Immature natural killer cell (primary cell): ENCODE measurements at regions not wholly inside any gene's neighbourhood (a gene's known extent, or its start where the extent isn't known, plus 50 kb on each side); places are given as distances from the start of the nearest gene placed in this dataset.

Source experiments
- DNase-seq, 3 donors: peaks; one replicate each; pipeline ENCODE4 v3.0.0; 2022; ENCODE audit warnings: mixed read lengths in 1 of 3
- H3K27ac Mint-ChIP-seq, 6 donors: one replicate each; pipeline ENCODE4 v1.8.0; 2020; ENCODE audit warnings: mixed read lengths in 6 of 6, mild to moderate bottlenecking in 5 of 6, inconsistent platforms in 4 of 6, moderate library complexity in 3 of 6
- H3K27me3 Mint-ChIP-seq, 3 donors: one replicate each; pipeline ENCODE4 v1.8.0; 2020 to 2021; ENCODE audit warnings: low read depth in 3 of 3, mild to moderate bottlenecking in 3 of 3, mixed read lengths in 3 of 3, moderate library complexity in 3 of 3, inconsistent platforms in 1 of 3
- H3K36me3 Mint-ChIP-seq, 3 donors: one replicate each; pipeline ENCODE4 v1.8.0; 2020; ENCODE audit warnings: mixed read lengths in 3 of 3, inconsistent platforms in 2 of 3, mild to moderate bottlenecking in 2 of 3
- H3K4me1 Mint-ChIP-seq, 2 donors: one replicate each; pipeline ENCODE4 v1.8.0; 2020; ENCODE audit warnings: inconsistent platforms in 2 of 2, mild to moderate bottlenecking in 2 of 2, mixed read lengths in 2 of 2, moderate library complexity in 1 of 2
- H3K4me3 Mint-ChIP-seq, 5 donors: one replicate each; pipeline ENCODE4 v1.8.0; 2020; ENCODE audit warnings: mild to moderate bottlenecking in 5 of 5, mixed read lengths in 5 of 5, inconsistent platforms in 3 of 5, moderate library complexity in 3 of 5
- H3K9me3 Mint-ChIP-seq, 6 donors: one replicate each; pipeline ENCODE4 v1.8.0; 2020; ENCODE audit warnings: mild to moderate bottlenecking in 6 of 6, mixed read lengths in 6 of 6, inconsistent platforms in 4 of 6, moderate library complexity in 3 of 6

DNA sequence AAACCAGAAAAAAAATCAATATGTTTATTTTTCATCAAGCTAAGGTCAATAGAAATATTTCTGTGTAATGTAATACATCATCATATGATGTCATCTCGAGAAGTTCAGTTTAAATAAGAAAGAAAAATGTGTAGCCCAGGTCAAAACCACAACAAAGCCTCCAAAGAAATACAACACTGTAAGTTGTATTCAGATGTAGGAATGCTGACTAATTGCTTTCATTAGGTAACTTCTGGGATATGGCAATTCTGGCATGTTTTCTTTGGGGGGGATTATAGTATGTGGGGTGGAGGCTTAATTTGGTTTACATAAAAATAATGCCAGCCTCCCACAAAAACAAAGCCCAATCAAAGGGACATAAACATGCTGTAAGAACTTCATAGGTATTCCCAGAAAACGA lies 881.8 kb upstream of the CITED2 start:
- Mint-ChIP-seq H3K4me1 (no peaks in the 10 kb centered on the region), H3K27ac (no peak overlapping the region)

DNA sequence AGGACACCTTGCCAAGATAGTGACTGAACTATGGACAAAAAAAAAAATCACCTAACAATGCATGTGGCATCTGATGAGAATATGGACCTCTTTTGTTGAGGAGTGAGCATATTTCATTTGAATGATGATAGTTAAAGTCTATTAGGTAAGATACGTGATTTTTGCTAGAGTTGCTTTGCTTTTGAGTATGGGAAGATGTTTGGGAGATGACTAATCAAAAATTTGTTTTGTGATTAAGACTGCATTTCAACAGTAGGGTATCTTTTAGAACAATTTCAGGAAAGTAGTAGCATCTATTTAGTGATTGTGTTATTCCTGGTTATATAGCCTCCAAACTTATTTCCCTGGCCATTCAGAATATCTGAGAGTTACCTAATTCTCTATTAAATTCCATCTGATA lies 878.6 kb upstream of the CITED2 start:
- H3K27me3 Mint-ChIP-seq, result peaks cover 0 to 4% (median 1%) of the 10 kb centered on the region in 3 donors
- no peaks in the 10 kb centered on the region for H3K36me3 Mint-ChIP-seq
- no peak for DNase-seq
- H3K4me1 Mint-ChIP-seq, result no peaks in the 10 kb centered on the region
- no peak overlapping the region for H3K27ac Mint-ChIP-seq
- H3K4me3 Mint-ChIP-seq, result no peak overlapping the region
- H3K9me3 Mint-ChIP-seq, result peaks cover 0 to 2% (median 0%) of the 10 kb centered on the region in 6 donors

More for the DNA sequence above, 881.8 kb upstream of the CITED2 start:
- Mint-ChIP-seq H3K4me3 (no peak overlapping the region), H3K27me3 (peaks cover 0 to 4% (median 1%) of the 10 kb centered on the region in 3 donors), H3K9me3 (peaks cover 0 to 11% (median 0%) of the 10 kb centered on the region in 6 donors), H3K36me3 (no peaks in the 10 kb centered on the region)
- no peak for DNase-seq

DNA sequence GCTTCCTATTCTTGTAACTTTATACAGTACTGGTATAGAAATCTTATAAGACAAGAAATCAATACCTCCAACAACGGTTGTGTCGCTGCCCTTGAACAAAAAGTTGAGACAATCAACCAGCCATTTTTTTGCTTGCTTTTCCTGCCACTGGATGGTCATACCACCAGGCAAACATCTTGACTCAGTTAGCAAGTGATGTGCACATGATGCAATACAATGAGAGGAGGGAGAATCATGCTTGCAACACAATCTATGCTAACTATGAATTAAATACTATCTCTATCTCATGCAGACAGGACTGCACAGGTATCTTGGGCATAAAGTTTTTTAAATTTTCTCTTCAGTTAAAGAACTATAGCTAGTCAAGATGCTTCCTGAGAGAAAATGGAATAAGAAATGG lies 877.7 kb upstream of the CITED2 start:
- Mint-ChIP-seq H3K27me3 (peaks cover 0 to 4% (median 1%) of the 10 kb centered on the region in 3 donors), H3K27ac (no peak overlapping the region), H3K36me3 (no peaks in the 10 kb centered on the region), H3K9me3 (peaks cover 0 to 2% (median 0%) of the 10 kb centered on the region in 6 donors), H3K4me1 (no peaks in the 10 kb centered on the region), H3K4me3 (no peak overlapping the region)
- no peak for DNase-seq

DNA sequence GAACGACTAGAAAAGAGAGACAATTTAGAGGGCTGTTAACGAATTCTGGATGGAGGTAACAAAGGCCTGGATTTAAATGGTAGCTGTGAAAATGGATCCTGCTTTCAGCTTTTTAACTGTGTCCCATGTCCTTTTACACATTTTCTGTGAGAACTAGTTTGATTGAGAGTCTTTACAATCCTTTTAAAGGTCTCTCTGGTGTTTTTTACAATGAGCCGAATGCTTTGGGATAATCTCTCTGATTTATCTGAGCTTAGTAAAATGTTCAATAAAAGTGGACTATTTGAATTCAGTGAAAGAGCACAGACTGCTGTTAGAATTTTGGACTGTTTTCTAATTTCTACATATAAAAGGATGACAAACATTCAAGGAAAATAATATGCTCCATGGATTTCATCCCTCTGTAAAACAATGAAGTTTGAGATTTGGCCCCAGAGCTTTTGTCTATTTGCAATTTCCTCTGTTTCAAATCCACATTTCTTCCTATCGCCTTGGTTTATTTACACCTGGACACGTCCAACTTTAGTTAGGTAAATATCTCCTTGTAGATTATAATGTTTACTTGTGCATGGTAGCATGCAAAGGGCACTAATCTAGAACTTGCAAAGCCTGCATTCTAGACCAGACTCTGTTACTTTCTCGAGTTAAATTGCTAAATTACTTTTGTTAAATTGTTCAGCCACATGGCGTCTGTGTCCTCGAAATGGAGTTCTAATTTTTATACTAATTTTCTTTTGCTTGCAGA lies 871.0 kb upstream of the CITED2 start:
- Mint-ChIP-seq H3K9me3 (no peaks in the 10 kb centered on the region), H3K4me3 (no peak overlapping the region), H3K27me3 (no peaks in the 10 kb centered on the region), H3K27ac (no peak overlapping the region), H3K36me3 (no peaks in the 10 kb centered on the region), H3K4me1 (no peaks in the 10 kb centered on the region)
- DNase-seq, result no peak

DNA sequence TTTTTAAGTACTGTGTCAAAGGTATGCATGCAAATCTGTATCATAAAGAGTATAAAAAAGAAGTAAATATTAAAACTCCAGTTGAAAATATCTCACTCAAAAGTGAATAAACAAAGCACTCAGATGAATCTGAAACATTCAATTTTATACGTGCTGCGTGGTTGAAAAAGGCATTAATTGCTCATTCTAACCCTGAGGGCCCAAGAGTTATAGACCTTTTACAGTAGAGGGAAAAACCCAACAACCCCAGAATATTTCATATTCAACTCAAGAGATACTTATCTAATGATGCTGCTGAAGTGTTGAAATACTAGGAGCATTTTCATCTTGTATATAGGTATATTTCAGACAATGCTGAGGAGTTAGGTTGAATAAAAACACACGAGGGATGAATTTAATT lies 862.8 kb upstream of the CITED2 start:
- H3K4me1 Mint-ChIP-seq, result no peaks in the 10 kb centered on the region
- no peak overlapping the region for H3K4me3 Mint-ChIP-seq
- no peaks in the 10 kb centered on the region for H3K36me3 Mint-ChIP-seq
- no peak overlapping the region for H3K27ac Mint-ChIP-seq
- H3K27me3 Mint-ChIP-seq, result peaks cover 0 to 2% (median 0%) of the 10 kb centered on the region in 3 donors
- H3K9me3 Mint-ChIP-seq, result peaks cover 5 to 13% (median 7%) of the 10 kb centered on the region in 6 donors
- DNase-seq, result no peak

DNA sequence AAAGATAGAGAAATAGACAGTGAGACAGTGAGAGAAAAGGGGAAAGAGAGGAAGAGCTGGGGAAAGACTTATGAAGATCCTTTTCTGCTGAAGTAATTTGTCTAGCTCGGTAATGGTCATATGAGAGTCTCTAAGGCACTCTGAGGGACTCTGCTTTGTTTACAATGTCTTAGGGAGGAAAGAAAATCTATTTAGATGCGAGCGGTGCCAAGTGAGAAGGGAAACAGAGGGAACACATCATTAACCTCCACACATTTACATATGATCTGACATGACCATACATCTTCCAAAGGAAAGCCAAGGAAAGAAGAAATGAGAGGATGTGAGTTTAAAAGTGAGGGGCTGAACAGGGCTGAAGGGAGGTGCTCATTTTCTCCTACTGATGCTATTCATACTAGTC lies 862.3 kb upstream of the CITED2 start:
- DNase-seq, result no peak
- peaks cover 5 to 13% (median 7%) of the 10 kb centered on the region in 6 donors for H3K9me3 Mint-ChIP-seq
- no peak overlapping the region for H3K4me3 Mint-ChIP-seq
- no peak overlapping the region for H3K27ac Mint-ChIP-seq
- H3K27me3 Mint-ChIP-seq, result peaks cover 0 to 2% (median 0%) of the 10 kb centered on the region in 3 donors
- H3K4me1 Mint-ChIP-seq, result no peaks in the 10 kb centered on the region
- H3K36me3 Mint-ChIP-seq, result no peaks in the 10 kb centered on the region

DNA sequence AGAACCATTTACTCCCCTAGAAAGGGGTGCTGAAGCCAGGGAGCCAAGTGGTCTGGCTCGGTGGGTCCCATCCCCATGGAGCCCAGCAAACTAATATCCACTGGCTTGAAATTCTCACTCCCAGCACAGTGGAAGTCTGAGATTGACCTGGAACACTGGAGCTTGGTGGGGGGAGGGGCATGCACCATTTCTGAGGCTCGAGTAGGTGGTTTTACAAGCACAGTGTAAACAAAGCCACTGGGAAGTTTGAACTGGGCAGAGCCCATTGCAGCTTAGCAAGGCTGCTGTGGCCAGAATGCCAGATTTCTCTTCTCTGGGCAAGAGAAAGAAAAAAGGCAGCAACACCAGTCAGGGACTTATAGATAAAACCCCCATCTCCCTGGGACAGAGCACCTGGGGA lies 855.8 kb upstream of the CITED2 start:
- Mint-ChIP-seq H3K36me3 (peaks cover 0 to 5% (median 4%) of the 10 kb centered on the region in 3 donors), H3K27ac (no peak overlapping the region), H3K4me1 (no peaks in the 10 kb centered on the region), H3K4me3 (no peak overlapping the region), H3K27me3 (peaks cover 0 to 2% (median 0%) of the 10 kb centered on the region in 3 donors), H3K9me3 (peaks cover 5 to 22% (median 12%) of the 10 kb centered on the region in 6 donors)
- DNase-seq, result no peak

DNA sequence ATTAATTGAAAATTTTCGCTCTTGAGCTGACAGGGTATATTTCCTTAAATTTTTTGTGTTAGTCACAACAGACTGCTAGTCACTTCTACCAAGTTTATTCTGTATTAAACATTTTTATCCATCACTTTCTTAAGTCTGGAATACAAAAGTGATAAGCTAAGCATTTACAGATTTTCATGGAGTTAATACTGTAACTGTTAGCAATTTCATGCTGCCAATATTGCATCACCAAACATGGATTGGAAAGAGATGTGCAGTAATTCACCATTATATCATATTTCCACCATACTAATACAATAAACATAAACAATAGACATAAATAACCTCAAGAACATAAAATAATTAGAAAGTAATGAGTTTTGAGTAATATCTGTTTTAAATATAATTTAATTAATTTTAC lies 854.0 kb upstream of the CITED2 start:
- H3K27ac Mint-ChIP-seq, result no peak overlapping the region
- H3K4me3 Mint-ChIP-seq, result no peak overlapping the region
- H3K9me3 Mint-ChIP-seq, result peaks cover 5 to 23% (median 8%) of the 10 kb centered on the region in 6 donors
- H3K27me3 Mint-ChIP-seq, result peaks cover 0 to 3% (median 0%) of the 10 kb centered on the region in 3 donors
- H3K4me1 Mint-ChIP-seq, result no peaks in the 10 kb centered on the region
- no peak for DNase-seq
- peaks cover 0 to 5% (median 4%) of the 10 kb centered on the region in 3 donors for H3K36me3 Mint-ChIP-seq

DNA sequence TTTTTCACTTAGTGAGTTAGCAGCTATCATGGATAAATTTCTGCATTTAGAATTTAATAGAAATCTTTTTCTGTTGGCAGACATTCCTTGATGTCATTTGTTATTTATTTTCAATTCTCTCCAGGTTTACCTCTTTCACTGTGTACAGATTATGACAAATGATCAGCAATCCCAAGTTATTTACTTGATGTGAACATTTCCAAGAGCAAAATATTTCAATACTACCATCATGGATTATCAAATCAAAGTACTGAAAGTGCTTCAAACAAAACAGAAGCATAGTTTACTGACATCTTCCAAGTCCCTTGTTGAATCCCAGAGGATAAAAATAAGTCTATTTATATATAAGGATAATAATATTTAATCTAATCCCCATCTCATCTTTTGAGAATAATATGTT lies 852.2 kb upstream of the CITED2 start:
- no peak for DNase-seq
- Mint-ChIP-seq H3K4me1 (no peaks in the 10 kb centered on the region), H3K27ac (no peak overlapping the region), H3K4me3 (no peak overlapping the region), H3K9me3 (peaks cover 0 to 16% (median 4%) of the 10 kb centered on the region in 6 donors), H3K27me3 (peaks cover 0 to 1% (median 0%) of the 10 kb centered on the region in 3 donors), H3K36me3 (peaks cover 0 to 5% (median 4%) of the 10 kb centered on the region in 3 donors)

DNA sequence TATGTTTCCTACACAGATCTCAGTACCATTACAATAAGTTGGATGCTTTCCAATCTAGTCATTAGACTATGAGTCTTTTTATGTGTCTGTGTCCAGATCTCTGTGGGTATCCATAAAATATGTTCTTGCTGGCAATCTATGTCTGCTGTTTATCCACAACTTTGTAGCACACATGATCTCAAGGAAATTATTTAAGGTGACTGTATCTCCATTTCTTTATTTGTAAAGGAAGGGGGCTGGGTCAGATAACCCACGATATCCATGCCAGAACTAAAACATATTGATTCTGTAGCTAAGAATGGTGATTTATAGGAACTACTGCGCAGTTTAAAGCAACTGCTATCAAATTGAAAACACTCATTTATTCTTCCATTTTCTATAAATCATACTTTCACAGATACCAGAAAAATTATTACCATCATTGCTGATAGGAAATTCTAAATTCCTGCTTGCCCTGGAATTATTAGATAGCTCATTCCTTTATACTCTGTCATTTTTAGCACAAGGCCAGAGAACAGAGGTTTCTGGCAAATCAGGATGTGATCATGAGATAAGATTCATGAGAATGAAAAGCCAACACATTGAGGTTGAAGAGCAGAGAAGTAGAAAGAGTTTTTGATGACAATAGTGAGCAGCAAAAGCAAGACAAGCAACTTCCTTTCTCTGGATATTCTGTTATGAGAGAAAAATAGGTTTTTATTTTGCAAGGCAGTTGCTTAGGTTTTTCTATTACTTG lies 851.4 kb upstream of the CITED2 start:
- H3K36me3 Mint-ChIP-seq, result peaks cover 0 to 5% (median 4%) of the 10 kb centered on the region in 3 donors
- H3K27ac Mint-ChIP-seq, result no peak overlapping the region
- no peaks in the 10 kb centered on the region for H3K4me1 Mint-ChIP-seq

DNA sequence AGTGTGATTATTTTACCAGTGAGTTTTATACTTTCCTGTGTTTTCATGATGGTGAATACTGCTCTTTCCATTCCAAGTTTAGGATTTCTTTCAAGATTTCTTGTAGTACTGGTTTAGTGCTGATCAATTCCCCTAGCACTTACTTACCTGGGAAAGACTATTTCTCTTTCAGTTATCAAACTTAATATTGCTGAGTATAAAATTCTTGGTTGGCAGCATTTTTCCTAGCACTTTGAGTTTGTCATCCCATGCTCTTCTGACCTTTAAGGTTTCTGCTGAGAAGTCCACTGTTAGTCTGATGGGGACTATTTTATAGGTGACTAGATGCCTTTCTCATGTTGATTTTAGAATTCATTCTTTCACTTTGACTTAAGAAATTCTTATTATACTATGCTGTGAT lies 842.8 kb upstream of the CITED2 start:
- Mint-ChIP-seq H3K27me3 (no peaks in the 10 kb centered on the region), H3K36me3 (peaks cover 0 to 5% (median 0%) of the 10 kb centered on the region in 3 donors), H3K9me3 (peaks cover 0 to 30% (median 14%) of the 10 kb centered on the region in 6 donors), H3K4me3 (no peak overlapping the region), H3K27ac (no peak overlapping the region), H3K4me1 (no peaks in the 10 kb centered on the region)
- DNase-seq, result no peak

More for the DNA sequence above, 851.4 kb upstream of the CITED2 start:
- Mint-ChIP-seq H3K9me3 (peaks cover 0 to 10% (median 2%) of the 10 kb centered on the region in 6 donors), H3K4me3 (no peak overlapping the region), H3K27me3 (peaks cover 0 to 1% (median 0%) of the 10 kb centered on the region in 3 donors)
- DNase-seq, result no peak

DNA sequence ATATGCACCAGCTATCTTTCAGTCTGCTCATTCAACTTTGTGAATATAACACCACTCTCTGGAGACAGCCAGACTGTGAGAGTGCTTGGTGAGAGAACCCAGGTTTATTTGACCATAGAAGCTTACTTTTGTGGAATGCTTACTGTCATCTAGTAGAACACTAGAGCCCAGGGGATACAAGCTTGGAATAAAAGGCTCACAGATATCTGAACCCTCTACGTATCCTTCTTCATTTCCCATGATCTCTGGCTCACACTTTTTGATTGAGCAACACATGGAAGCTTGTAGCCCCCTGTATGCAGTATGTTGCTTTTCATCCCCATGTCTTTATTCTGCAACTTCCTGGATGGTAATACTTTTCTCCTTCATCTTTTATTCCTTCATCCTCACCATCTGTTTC lies 835.3 kb upstream of the CITED2 start:
- Mint-ChIP-seq H3K9me3 (peaks cover 0 to 3% (median under 1%) of the 10 kb centered on the region in 6 donors), H3K36me3 (no peaks in the 10 kb centered on the region), H3K4me1 (no peaks in the 10 kb centered on the region), H3K27me3 (peaks cover 0 to 2% (median 2%) of the 10 kb centered on the region in 3 donors), H3K4me3 (no peak overlapping the region), H3K27ac (no peak overlapping the region)
- DNase-seq, result no peak

DNA sequence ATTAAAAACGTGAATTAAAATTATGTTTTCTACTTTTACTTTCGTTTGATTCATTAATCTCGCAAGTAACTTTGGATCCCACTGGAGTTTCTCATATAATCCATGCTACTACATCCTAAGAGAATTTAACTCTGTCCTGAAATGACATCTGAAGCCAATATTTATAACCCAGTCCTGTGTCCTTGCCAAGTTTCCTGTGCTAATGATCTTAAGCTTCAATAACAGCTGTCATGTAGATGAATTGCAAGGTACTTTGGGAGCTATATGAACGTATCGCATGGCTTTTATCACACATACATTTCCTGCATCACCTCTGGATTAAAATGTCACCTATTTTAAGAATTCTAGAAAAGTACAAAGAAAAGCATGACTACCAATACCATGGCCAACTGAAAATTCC lies 833.8 kb upstream of the CITED2 start:
- Mint-ChIP-seq H3K9me3 (peaks cover 0 to 2% (median under 1%) of the 10 kb centered on the region in 6 donors), H3K4me1 (no peaks in the 10 kb centered on the region), H3K4me3 (no peak overlapping the region), H3K27ac (no peak overlapping the region), H3K27me3 (peaks cover 2% of the 10 kb centered on the region in 3 donors), H3K36me3 (no peaks in the 10 kb centered on the region)
- DNase-seq, result no peak
